ENCODE measurements at regions not wholly inside any gene's neighbourhood (a gene's known extent, or its start where the extent isn't known, plus 50 kb on each side); places are given as distances from the start of the nearest gene placed in this dataset.

- no peak overlapping the region for H3K4me3 Mint-ChIP-seq
- Histone ChIP-seq H3K27ac (ENCODE audit: low read depth in 1 of 2, low read length in 2 of 2) (no peak overlapping the region), H3K9ac (ENCODE audit: insufficient read depth, low read length, poor library complexity, severe bottlenecking) (no peak overlapping the region), H3K27me3 (ENCODE audit: control insufficient read depth in 2 of 2, insufficient read depth in 2 of 2, low read length in 2 of 2) (no peaks in the 10 kb centered on the region), H2AFZ (ENCODE audit: insufficient read depth, low read depth, low read length, poor library complexity, severe bottlenecking) (no peak overlapping the region), H3K4me2 (replicated peaks; ENCODE audit: extremely low read depth, low read length, poor library complexity, severe bottlenecking) (no peak overlapping the region), H3K4me3 (replicated peaks in 1 of 3; ENCODE audit: low read depth in 2 of 3, low read length in 3 of 3) (no peak overlapping the region), H3K36me3 (replicated peaks in 1 of 2; ENCODE audit: control insufficient read depth in 1 of 2, insufficient read depth in 2 of 2, low read length in 2 of 2) (no peaks in the 10 kb centered on the region), H3K4me1 (ENCODE audit: control insufficient read depth in 1 of 2, insufficient read depth in 2 of 2, low read length in 2 of 2) (no peaks in the 10 kb centered on the region), H4K20me1 (ENCODE audit: insufficient read depth, low read length) (no peaks in the 10 kb centered on the region), H3K79me2 (ENCODE audit: insufficient read depth, low read length) (no peaks in the 10 kb centered on the region), H3K9me3 (replicated peaks in 1 of 2; ENCODE audit: control insufficient read depth in 1 of 2, insufficient read depth in 1 of 2, low read length in 2 of 2) (no peaks in the 10 kb centered on the region)
- no peak overlapping the region for H3K27ac Mint-ChIP-seq
- H3K4me1 Mint-ChIP-seq = peaks cover 3% of the 10 kb centered on the region
- DNase-seq = no peak
- H3K27me3 Mint-ChIP-seq (ENCODE audit: low read depth in 3 of 3) = peaks cover 0 to 4% (median 0%) of the 10 kb centered on the region in 3 donors
- TF ChIP-seq CTCF (IDR thresholded peaks at IDR 0.05) = no peak
- H3K36me3 Mint-ChIP-seq = no peaks in the 10 kb centered on the region
- 100% methylated on average over 1 of the region's 4 CpGs for WGBS (ENCODE audit: insufficient coverage)
- H3K9me3 Mint-ChIP-seq = peaks cover 0 to 5% (median 0%) of the 10 kb centered on the region in 7 donors
- intact Hi-C loops (cut with micrococcal nuclease) = no loop called here
These were observed 179.4 kb downstream of the ACTL7B start for GRCh38 chr9:108676355-108676754.

GRCh38 chr9:108675708-108676107 lies 180.1 kb downstream of the ACTL7B start:
- peaks cover 3% of the 10 kb centered on the region for H3K4me1 Mint-ChIP-seq
- H3K27me3 Mint-ChIP-seq (ENCODE audit: low read depth in 3 of 3) = peaks cover 0 to 4% (median 0%) of the 10 kb centered on the region in 3 donors
- Histone ChIP-seq H3K9ac (ENCODE audit: insufficient read depth, low read length, poor library complexity, severe bottlenecking) (no peak overlapping the region), H3K9me3 (replicated peaks in 1 of 2; ENCODE audit: control insufficient read depth in 1 of 2, insufficient read depth in 1 of 2, low read length in 2 of 2) (no peaks in the 10 kb centered on the region), H3K79me2 (ENCODE audit: insufficient read depth, low read length) (no peaks in the 10 kb centered on the region), H3K4me3 (replicated peaks in 1 of 3; ENCODE audit: low read depth in 2 of 3, low read length in 3 of 3) (no peak overlapping the region), H3K27ac (ENCODE audit: low read depth in 1 of 2, low read length in 2 of 2) (no peak overlapping the region), H3K36me3 (replicated peaks in 1 of 2; ENCODE audit: control insufficient read depth in 1 of 2, insufficient read depth in 2 of 2, low read length in 2 of 2) (no peaks in the 10 kb centered on the region), H3K27me3 (ENCODE audit: control insufficient read depth in 2 of 2, insufficient read depth in 2 of 2, low read length in 2 of 2) (no peaks in the 10 kb centered on the region), H4K20me1 (ENCODE audit: insufficient read depth, low read length) (no peaks in the 10 kb centered on the region), H3K4me1 (ENCODE audit: control insufficient read depth in 1 of 2, insufficient read depth in 2 of 2, low read length in 2 of 2) (no peaks in the 10 kb centered on the region), H2AFZ (ENCODE audit: insufficient read depth, low read depth, low read length, poor library complexity, severe bottlenecking) (no peak overlapping the region), H3K4me2 (replicated peaks; ENCODE audit: extremely low read depth, low read length, poor library complexity, severe bottlenecking) (no peak overlapping the region)
- TF ChIP-seq CTCF (IDR thresholded peaks at IDR 0.05) = no peak
- no CpG with 5 or more reads among the region's 2 CpGs for WGBS (ENCODE audit: insufficient coverage)
- H3K9me3 Mint-ChIP-seq = peaks cover 0 to 5% (median 0%) of the 10 kb centered on the region in 7 donors
- H3K36me3 Mint-ChIP-seq = no peaks in the 10 kb centered on the region
- no peak overlapping the region for H3K4me3 Mint-ChIP-seq
- intact Hi-C loops (cut with micrococcal nuclease) = no loop called here
- DNase-seq = no peak
- H3K27ac Mint-ChIP-seq = no peak overlapping the region

Data from CD14-positive monocyte (primary cell).